HG02884 (cell line): ENCODE measurements at regions not wholly inside any gene's neighbourhood (a gene's known extent, or its start where the extent isn't known, plus 50 kb on each side); places are given as distances from the start of the nearest gene placed in this dataset.

Source experiments
- ATAC-seq: cut with Tn5 transposase; IDR thresholded peaks from one replicate; pipeline ENCODE4 v1.9.1; 2021; ENCODE audit warnings: mild to moderate bottlenecking, moderate library complexity; ENCODE audit not compliant: unreplicated experiment

DNA sequence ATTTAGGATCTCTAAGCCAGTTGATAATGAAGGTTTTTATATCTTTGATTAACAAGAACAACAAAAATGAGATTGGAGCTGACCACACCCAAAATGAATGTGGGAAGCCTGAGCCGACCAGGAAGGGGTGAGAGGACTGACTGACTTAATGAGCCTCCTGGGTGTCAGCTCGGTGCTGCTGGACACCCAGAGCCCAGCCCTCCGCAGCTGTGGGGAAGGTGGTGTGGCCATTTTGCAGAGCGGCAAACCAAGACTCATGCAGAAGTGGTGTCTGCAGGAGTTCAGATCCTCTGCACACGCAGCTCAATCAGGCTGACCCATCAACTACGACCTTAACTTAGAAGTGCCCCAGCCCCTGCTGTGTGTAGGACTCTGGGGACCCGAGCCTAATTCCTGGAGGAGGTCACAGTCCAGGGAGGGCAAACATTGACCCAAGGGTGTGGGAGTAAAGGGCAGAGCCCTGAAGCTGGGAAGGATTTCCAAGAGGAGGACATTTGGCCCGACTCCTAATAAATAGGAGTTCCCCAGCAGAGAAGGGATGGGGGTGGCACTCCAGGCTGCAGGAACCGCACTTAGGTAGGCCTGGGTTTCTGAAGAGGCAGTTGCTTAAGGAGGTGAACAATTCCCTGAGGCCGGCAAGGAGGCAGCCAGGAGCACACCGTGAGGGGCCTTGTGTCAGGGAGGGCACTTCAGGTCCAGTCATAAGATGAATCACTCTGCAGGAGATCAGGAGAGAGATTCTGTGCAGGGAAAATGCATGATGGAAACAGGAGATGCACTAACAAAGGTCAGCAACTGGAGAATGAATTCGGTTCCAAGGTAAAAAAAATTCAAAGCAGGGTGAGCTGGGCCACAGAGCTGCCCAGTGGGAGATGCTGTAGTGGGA, 197.1 kb upstream of the TPM1 start:
- no peak for ATAC-seq

DNA sequence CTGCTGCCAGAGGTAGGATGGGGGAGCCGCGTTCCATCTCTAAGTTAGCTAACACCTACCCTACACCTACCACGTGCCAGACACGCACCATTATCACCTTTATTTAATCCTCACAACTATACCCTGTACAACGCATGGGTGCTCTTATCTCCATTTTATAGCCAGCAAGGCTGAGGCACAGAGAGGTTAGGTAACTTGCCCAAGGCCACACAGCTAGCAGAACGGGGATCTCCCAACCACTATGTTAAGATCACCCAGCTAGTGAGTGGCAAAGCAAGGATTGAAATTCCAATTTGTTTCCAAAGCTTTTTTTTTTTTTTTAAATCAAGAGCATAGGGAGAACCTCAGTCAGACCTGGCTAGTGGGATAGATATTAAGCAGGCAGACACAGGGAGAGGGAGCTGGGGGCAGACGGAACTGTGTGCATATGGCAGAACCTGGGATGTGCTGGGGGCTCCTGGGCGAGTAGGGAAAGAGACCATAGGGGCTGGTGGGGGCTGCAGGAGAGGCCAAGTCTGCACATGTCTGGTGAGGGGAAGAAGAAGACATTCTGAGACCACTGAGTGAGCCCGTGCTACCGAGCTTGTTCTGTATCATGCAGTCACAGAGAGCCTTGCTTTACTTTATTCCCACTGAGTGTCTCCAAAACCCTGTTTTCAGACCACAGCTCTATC, 196.3 kb upstream of the TPM1 start:
- no peak for ATAC-seq

DNA sequence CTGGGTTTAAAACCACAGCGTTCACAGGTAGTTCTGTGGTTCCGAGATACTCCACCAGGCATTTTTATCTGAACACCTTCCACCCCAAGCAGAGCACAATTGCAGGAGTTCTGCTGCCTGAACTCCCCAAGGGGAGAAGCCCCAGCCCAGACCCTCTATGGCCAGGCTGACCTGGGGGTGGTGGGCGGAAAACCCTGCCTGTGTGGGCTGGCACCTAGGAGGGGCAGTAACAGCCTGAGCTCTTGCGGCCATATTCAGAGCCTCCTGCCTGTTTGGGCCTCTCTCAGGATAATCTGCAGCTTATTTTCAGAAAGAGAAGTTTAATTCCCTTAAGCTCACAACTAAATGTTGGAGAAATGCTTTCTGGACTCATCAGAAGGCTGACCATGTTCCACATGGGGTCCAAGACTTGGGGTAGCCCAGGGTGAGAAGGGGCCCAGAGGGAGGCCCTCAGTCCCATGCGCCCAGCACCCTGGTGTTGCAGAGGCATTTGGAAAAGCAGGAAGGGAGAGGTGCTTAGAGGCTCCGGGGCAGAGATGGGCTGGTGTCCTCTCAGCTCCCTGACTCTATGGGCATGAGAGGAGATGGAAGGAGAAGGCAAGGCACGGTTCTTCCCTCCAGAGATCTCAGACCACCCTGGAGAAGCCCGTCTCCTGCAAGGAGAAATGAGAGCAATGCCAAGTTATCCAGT, 195.6 kb upstream of the TPM1 start:
- no peak for ATAC-seq

DNA sequence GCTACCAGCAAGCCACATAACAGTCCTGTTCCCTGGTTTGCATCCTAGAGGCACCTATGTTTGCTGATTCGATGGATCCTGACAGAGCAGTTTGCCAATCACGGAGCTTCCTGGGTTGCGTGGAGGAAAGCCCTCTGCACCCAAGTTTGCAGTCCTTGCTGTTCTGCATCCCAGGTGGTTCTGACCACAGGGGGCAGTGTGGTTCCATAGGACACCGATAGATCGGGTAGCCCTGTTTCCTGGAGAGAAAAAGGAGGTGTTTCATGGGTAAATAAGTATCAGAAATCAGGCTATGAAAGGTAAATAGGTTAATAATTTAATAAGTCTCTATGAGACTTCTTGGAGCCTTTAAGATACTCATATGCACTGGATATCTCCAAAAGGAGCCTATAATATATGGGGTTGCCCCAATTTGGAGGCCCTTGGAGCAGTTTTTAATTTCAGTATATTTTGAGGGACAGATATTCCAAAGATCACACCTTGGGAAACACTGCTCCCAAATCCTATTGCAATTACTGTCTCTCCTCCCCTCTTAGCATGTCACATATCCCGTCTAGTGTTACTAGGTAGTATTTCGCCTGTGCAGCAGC, 194.6 kb upstream of the TPM1 start:
- ATAC-seq: no peak

DNA sequence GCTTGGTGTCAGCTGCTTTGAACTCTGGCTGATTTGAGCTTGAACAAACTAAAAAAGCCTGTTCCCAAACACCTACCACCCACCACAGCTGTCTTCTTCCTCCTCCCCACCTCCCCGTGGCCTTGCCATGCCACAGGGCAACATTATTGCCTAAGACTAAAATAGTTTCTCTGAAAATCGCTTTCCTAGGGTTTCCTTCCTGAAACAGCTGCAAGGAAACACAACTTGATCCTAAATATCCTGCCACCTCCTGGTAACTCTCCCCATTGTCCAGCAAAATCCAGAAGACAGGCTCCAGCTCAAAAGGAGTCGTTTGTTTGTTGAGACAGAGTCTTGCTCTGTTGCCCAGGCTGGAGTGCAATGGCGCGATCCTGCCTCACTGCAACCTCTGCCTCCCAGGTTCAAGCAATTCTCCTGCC, 193.9 kb upstream of the TPM1 start:
- no peak for ATAC-seq

DNA sequence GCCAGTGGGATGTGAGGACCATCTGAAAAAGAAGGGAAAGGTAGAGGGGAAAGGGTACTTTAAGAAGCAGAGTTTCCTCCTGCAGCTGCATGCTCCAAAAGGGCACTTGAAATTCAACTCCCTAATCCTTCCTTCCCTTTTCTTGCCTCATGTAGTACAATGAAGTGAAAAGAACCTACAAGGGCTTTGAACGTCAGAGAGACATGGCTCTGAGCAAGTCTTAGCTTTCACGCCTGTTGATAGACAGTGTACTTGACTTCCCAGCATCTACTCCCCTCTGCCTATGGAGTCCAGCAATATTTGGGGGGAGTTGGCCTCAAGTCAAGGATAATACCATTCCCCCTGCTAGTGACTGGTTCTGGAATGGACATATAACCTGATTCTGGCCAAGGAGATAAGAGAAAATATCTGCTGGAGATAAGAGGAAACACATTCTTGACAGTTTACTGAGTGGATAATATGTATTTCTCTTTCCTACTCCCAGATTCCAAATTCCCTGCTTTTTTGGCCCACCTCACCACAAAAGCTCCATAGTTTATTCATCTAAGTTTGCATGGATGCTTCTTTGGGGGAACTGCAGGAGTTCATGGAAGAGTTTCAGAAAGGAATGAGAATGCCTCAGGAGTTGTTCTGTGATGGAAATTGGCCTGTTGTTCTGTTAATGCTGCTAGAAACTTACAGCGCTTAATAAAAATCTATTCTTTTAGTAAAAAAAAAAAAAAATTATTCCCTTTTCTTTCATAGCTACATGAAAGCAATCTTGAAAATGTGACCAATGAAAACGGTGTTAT, 193.0 kb upstream of the TPM1 start:
- ATAC-seq: no peak

DNA sequence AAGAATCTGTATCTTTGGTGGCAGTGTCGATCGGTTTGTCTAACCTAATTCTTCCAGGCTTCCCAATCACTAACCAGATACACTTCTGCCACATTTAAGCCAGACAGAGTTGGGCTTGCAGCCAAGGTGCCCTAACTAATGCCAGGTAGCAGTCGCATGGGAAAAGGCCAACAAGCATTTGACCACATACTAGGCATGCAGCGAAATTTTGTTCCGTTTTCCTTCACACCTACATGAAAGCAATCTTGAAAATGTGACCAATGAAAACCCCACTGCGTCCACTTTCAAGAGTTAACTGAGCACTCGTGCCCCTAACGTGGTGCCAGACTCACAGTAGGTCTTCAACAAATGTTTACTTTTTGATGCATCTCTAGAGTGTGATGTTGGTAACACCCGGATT, 192.2 kb upstream of the TPM1 start:
- ATAC-seq: no peak

DNA sequence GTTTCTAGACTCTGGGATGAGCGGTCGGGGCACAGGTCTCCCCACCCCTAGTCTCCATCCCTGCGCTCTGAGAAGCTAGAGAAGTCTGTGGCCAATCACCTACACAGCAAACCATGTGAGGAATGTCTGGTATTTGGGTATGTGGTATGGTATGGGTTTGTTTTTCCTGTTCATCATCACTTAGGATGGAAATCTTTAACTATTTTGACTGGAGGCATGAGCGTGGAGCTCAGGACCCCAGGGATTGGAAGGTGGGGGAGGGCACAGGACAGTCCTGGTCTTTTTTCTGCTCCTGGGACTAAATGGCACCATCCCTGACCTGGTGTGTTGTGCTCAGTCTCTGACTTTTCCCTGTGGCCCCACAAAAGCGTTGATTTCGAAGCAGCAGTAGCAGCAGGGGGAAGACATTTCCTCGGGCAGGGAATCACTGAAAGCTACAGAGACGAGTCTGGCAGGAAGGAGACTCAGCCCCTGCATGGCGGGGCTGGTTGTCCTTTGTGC, 191.7 kb upstream of the TPM1 start:
- ATAC-seq: no peak

DNA sequence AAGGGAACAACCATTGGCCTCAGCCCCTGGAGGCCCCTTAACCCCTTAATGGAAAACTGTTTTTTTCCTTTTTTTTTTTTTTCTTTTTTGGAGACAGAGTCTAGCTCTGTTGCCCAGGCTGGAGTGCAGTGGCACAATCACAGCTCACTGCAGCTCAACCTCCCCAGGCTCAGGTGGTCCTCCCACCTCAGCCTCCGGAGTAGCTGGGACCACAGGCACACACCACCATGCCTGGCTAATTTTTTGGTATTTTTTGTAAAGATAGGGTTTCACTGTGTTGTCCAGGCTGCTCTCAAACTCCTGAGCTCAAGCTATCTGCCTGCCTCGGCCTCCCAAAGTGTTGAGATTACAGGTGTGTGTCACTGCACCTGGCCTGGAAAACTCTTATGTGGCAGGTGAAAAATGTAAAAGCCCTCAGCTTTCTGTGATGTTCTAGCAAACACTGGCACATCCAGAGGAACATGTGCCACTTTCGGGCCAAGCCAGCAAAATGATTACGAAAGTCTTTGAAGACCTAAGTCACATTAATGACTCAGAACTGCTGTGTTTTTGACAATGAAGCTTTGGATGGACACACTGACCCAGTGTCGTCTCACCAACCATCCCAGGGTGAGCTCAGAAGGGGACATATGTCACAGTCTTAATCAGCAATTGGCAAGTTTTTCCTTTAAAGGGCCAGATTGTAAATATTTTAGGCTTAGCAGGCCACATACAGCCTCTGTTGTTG, 189.3 kb upstream of the TPM1 start:
- ATAC-seq: no peak

DNA sequence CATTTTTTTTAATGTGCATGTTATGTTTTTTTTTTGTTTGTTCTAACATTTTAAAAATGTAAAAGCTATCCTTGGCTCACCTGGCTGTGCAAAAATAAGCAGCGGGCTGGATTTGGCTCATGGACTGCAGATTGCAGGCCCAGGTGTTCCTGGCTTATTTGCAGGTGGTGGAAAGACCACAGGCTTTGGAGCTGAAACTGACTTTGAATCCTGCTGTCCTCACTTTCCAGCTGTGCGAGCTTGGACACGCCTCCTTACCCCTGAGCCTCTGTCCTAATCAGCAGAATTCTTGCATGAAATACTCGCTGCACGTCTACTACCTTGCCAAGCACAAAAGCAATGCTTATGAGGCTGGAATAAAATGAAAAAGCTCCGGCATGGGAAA, 188.7 kb upstream of the TPM1 start:
- ATAC-seq: no peak

DNA sequence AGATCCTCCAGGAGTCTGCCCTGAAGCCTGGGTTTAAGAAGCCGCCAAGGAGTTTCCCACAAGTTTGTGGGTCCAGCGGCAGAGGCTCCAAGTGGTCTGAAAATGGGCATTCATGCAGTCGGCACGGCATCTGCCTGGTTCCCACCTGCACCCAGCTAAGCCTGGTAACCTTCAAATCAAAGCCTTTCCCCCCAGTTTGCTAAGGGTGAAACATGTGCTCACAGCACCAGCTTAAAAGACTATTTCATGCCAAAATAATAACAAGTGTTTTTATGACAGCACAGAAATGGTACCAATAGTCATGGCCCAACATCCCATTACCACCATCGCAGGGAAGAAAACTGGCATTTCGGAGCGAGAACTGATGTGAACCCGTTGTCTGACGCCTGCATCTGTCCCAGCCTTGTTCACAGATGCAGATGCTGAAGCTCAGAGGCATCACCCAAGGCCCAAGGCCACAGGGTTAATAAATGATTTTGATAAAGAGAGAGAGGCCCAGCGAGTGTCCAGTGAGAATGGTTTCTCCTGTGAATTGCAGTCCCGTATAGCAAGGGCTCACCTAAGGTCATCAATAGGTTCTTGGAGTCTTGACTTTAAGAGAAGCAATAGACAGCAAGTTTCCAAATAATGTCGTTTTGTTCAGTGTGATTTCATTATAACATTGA, 188.0 kb upstream of the TPM1 start:
- no peak for ATAC-seq

DNA sequence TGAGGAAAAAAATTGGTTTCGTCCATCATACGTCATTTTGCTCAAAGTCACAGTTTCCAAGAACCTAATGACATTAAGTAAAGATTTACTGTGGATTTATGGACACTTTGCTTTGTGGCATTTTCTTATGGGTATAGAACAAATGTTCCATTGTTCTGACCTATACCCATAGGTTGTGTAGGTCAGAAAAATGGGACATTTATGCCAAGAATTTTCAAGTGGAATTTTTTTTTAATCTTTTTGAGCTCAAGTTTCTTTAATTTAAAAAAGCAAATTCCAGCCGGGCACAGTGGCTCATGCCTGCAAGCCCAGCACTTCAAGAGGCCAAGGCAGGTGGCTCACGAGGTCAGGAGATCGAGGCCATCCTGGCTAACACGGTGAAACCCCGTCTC, 187.5 kb upstream of the TPM1 start:
- ATAC-seq: no peak

DNA sequence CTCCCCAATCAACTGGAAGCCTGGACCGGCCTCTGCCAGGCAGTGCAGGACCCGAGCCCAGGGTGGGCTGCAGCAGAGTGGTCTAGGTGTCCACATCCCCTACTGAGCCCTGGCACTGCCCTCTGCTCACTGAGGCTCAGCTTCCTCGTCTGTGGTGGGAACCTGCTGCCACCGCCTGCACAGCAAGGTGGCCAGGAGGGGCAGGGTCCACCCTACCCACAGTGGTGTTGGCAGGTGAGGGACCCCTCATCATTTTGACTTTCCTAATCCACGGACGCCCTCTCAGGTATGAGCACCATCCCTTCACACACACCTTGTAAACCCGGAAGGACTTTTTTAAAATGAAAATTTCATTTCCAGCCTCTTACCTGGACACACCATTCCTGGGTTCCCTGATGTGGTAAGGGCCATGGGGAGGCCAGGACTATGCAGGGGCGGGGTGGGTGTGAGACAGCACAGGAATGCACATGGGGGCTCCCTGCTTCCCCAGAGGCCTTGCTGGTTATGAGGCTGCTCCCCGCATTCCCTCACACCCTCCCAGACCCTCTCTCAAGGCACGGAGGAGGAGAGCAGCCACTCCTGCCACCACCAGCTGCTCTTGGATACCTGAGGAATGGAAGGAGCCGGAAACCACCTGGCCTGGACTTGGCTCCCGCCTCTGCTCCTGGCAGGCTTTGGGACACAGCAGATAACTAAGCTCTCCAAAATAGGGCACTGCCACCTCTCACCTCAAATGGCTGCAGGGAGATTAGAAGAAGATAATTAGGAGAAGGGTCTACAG, 185.9 kb upstream of the TPM1 start:
- no peak for ATAC-seq

DNA sequence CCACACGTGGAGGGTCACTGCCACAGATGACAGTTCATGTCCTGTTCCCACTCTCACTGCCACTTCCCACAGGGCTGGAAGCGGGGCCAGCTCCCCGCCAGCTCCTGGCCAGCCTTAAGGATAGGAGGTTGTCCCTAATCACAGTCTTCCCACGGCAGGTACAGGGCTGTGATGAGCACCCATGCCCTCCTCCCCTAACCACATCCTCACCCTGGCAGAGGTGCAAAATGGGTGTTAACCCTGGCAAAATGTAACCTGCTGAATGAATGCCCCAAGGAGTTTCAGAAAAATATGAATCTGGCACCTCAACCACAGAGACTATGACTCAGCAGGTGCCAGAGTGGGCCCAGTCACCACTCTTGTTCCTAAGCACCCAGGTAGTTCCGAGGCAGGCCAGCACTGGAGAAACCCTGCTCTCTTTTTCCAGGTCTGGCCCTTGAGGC, 185.1 kb upstream of the TPM1 start:
- ATAC-seq: no peak

DNA sequence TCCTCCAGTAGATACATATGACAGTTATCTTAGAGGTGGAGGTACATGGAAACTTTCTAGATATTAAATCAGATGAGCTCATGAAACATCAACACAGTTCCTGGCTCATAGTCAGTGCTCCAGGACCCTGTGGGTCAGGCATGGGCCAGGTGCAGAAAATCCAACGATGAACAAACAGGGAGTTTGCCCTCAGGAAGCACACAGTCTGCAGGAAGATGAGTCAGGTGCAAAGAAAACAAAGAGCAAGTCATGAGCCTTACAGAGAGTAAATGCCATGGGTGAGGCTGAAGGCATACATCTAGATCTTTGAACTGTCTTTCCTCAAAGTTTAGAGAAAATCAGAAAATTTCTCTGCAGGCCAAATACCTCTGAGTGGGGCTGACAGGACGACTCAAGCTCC, 184.2 kb upstream of the TPM1 start:
- ATAC-seq: no peak

DNA sequence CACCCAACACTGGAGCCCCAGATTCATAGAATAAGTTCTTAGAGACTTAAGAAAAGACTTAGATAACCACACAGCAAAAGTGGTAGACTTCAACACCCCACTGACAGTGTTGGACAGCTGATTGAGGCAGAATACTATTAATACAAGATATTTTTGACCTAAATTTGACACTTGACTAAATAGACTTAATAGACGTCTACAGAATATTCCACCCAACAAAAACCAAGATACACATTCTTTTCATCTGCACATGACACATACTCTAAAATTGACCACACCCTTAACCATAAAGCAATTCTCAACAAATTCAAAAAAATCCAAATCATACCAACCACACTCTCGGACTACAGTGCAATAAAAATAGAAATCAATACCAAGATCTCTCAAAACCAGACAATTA, 179.8 kb upstream of the TPM1 start:
- ATAC-seq: no peak

DNA sequence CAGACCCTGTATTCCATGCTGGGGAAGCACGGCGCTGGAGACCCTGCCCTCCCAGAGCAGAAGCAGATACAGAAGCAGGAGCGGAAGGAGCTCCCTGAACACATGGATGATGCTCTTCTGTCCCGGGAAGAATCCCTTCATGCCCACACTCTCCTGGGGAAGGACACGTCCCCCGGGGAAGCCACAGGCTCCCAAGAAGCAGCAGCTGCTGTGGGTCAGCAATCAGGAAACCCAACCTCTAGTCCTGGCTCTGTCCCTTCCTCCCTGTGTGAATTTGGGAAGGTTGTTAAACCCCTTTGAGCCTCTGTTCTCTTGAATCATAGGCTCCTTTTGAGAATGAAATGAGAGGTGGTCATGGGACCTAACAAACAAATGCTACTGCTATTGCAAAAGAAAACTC, 176.2 kb upstream of the TPM1 start:
- no peak for ATAC-seq

DNA sequence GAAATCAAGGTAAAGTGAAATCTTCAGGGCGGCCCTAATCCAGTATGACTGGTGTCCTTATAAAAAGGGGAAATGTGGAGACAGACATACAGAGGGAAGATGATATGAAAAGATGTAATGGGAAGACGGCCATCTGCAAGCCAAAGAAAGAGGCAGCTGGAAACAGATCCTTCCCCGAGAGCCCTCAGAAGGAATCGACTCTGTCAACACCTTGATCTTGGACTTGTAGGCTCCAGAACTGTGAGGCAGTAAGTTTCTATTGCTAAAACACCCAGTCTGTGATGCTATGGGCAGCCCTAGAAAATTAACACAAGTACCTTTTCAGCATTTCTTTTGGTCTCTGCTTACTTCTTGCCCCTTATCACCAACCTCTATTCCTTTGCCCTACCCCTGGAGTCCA, 174.7 kb upstream of the TPM1 start:
- no peak for ATAC-seq

DNA sequence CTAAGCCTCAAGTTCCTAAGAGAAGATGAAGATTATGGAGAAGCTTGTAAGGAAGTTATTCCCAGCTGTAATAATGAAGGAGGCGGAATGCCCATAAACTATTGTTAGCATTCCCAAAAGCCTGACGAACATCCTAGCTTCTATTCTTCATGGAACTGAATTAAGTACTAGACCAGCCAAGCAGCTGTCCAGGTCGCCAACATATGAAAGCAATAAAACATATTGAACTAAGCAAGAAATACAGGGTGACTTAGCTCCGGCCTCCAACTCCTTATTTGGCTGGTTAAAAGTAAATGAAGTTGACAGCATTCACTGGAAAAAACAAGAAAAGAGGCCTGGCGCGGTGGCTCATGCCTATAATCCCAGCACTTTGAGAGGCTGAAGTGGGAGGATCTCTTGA, 174.0 kb upstream of the TPM1 start:
- ATAC-seq: no peak
